ENCODE measurements at regions not wholly inside any gene's neighbourhood (a gene's known extent, or its start where the extent isn't known, plus 50 kb on each side); places are given as distances from the start of the nearest gene placed in this dataset.

GRCh38 chr5:3542769-3543168, 52.9 kb upstream of the IRX1 start:
- no peak for DNase-seq

GRCh38 chr5:3542158-3542557, 53.5 kb upstream of the IRX1 start:
- DNase-seq, result no peak

GRCh38 chr5:3538886-3539285, 56.7 kb upstream of the IRX1 start:
- no peak for DNase-seq

- DNase-seq, result no peak
Observed at GRCh38 chr5:3537942-3538341, 57.7 kb upstream of the IRX1 start.

- DNase-seq, result no peak
Observed at GRCh38 chr5:3535414-3536211, 60.0 kb upstream of the IRX1 start.

- no peak for DNase-seq
Observed at GRCh38 chr5:3534997-3535396, 60.6 kb upstream of the IRX1 start.

- no peak for DNase-seq
Observed at GRCh38 chr5:3531320-3531986, 64.2 kb upstream of the IRX1 start.

GRCh38 chr5:3530251-3530650, 65.4 kb upstream of the IRX1 start:
- no peak for DNase-seq

- no peak for DNase-seq
Observed at GRCh38 chr5:3526551-3527185, 69.0 kb upstream of the IRX1 start.

- DNase-seq, result no peak
Observed at GRCh38 chr5:3522491-3522890, 73.1 kb upstream of the IRX1 start.

- no peak for DNase-seq
Observed at GRCh38 chr5:3518576-3518975, 77.1 kb upstream of the IRX1 start.

- DNase-seq, result no peak
Observed at GRCh38 chr5:3518051-3518450, 77.6 kb upstream of the IRX1 start.

GRCh38 chr5:3517348-3517747, 78.3 kb upstream of the IRX1 start:
- no peak for DNase-seq

GRCh38 chr5:3512361-3513095, 83.1 kb upstream of the IRX1 start:
- DNase-seq, result no peak

GRCh38 chr5:3511934-3512333, 83.7 kb upstream of the IRX1 start:
- DNase-seq, result no peak

- no peak for DNase-seq
Observed at GRCh38 chr5:3511519-3511918, 84.1 kb upstream of the IRX1 start.

GRCh38 chr5:3510642-3511417, 84.8 kb upstream of the IRX1 start:
- DNase-seq, result no peak

- DNase-seq, result no peak
Observed at GRCh38 chr5:3509290-3509689, 86.3 kb upstream of the IRX1 start.

- DNase-seq, result no peak
Observed at GRCh38 chr5:3508395-3508794, 87.2 kb upstream of the IRX1 start.

GRCh38 chr5:3490957-3491507, 104.6 kb upstream of the IRX1 start:
- DNase-seq, result no peak

- DNase-seq, result no peak
Observed at GRCh38 chr5:3489239-3489843, 106.3 kb upstream of the IRX1 start.

GRCh38 chr5:3484836-3485235, 110.8 kb upstream of the IRX1 start:
- DNase-seq, result no peak

Measured in NCI-H187 (cell line).